Esophagus squamous epithelium (tissue), 4 donors: ENCODE measurements at regions not wholly inside any gene's neighbourhood (a gene's known extent, or its start where the extent isn't known, plus 50 kb on each side); places are given as distances from the start of the nearest gene placed in this dataset.

Source experiments
- CTCF ChIP-seq, 6 experiments: fragments of 450-650 bp in 4 of 6; fragments of 200-600 bp in 2 of 6; sonication (generic) in 2 of 6; IDR thresholded peaks; one replicate each; pipeline ENCODE4 v1.5.1; 2016 to 2019; ENCODE audit warnings: antibody characterized with exemption in 6 of 6, mild to moderate bottlenecking in 4 of 6, moderate library complexity in 4 of 6
- POLR2A ChIP-seq, 4 donors: fragments of 450-650 bp; IDR thresholded peaks; one replicate each; pipeline ENCODE4 v1.6.1; 2017; ENCODE audit warnings: antibody characterized with exemption in 4 of 4, mild to moderate bottlenecking in 4 of 4, moderate library complexity in 3 of 4

GRCh38 chr1:2864203-2864905, 62.9 kb upstream of the TTC34 start:
- TF ChIP-seq CTCF (IDR thresholded peaks at IDR 0.05) = no peak
- no peak for TF ChIP-seq POLR2A (IDR thresholded peaks at IDR 0.05)
